HG03457 (cell line): ENCODE measurements at regions not wholly inside any gene's neighbourhood (a gene's known extent, or its start where the extent isn't known, plus 50 kb on each side); places are given as distances from the start of the nearest gene placed in this dataset.
"Not testable (repeated sequence)": the region's sequence is repeated elsewhere in the genome, so short reads cannot be mapped to it uniquely, and the experiment has no call there.

Source experiments
- ATAC-seq: cut with Tn5 transposase; IDR thresholded peaks from one replicate; pipeline ENCODE4 v1.9.1; 2021; ENCODE audit warnings: moderate number of reproducible peaks; ENCODE audit not compliant: unreplicated experiment

GRCh38 chr14:46444666-46445065, 206.9 kb downstream of the RPL10L start:
- ATAC-seq, result no peak

DNA sequence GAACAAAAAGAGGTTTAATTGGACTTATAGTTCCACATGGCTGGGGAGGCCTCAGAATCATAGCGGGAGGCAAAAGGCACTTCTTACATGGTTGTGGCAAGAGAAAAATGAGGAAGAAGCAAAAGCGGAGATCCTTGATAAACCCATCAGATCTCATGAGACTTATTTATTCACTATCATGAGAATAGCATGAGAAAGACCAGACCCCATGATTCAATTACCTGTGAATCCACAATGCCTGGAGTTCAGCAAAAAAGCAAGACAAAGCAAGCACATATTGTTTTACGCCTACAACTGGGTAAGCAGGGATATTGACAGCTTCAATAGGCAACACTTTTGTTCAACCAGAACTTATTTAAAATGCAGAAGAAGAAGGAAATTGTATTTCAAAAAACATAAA, 218.2 kb downstream of the RPL10L start:
- no peak for ATAC-seq

GRCh38 chr14:46432516-46432915, 219.1 kb downstream of the RPL10L start:
- ATAC-seq, result no peak

DNA sequence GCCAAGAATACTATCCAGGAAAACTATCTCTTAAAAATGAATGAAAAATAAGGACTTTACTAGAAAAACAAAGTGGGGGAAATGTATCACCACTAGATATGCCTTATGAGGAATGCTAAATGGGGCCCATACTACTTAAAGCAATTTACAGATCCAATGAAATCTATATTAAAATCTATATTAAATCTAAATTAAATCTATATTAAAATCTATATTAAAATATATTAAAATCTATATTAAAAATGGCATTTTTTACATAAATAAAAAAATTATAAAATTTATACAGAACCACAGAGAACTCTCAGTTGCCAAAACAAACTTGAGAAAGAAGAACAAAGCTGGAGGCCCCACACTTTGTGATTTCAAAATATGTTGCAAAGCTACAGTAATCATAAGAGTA, 234.5 kb downstream of the RPL10L start:
- no peak for ATAC-seq

DNA sequence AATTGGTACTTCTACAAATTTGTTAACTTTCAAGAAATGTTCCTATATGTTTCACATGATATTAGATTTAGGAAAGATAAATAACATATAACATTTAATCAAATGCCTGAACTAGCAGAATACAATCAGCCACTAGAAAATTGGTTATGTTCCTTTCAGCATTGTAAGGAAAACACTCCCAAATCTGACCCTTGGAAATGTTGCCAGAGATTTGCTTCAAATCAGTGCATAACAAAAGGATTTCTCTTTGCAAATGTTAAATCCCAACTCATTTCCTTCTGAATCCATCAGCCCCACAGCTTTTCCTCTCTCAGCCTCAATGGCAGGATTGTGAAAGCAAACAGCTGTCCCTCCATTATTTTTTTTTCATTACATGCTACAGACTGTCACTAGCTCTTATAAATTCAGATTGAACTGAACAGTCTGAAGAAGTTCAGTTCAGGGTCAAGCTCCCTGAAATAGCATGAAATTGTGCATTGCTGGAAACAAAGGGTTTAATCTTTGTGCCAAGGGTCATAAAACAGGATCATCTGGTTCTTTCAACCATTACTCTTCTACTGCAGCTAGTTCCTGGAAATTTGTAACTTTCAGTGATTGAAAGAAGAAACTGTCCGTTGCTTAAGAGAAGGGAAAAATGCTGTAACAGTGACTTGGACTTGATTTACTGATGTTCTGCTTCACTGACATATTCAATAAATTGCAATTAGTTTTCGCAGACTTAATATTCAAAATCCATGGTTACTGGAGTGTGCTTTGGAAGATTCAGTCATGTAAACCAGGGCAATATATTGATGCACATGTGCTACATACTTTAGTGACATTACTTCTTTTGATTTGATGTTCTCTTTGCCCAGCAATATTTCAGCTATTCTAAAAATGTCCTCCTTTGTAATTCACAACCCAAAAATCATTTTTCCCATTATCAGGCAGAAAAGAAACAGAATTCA, 246.4 kb downstream of the RPL10L start:
- no peak for ATAC-seq

GRCh38 chr14:46402001-46402690, 249.4 kb downstream of the RPL10L start:
- not testable (repeated sequence) for ATAC-seq

- no peak for ATAC-seq
These were observed 250.5 kb downstream of the RPL10L start for GRCh38 chr14:46401066-46401465.

- ATAC-seq, result no peak
These were observed 252.5 kb downstream of the RPL10L start for GRCh38 chr14:46399049-46399448.

DNA sequence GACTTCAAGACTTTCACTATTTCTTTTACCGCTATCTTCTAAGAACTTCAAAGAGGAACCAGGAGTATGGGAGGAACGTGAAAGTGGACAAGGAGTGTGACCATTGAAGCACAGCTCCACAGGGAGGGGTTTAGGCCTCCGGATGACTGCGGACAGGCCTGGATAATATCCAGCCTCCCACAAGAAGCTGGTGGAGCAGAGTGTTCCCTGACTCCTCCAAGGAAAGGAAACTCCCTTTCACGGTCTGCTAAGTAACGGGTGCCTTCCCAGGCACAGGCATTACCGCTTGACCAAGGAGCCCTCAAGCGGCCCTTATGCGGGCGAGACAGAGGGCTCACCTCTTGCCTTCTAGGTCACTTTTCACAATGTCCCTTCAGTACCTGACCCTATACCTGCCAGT, 267.0 kb downstream of the RPL10L start:
- ATAC-seq, result no peak

GRCh38 chr14:46381674-46382073, 269.9 kb downstream of the RPL10L start:
- no peak for ATAC-seq

DNA sequence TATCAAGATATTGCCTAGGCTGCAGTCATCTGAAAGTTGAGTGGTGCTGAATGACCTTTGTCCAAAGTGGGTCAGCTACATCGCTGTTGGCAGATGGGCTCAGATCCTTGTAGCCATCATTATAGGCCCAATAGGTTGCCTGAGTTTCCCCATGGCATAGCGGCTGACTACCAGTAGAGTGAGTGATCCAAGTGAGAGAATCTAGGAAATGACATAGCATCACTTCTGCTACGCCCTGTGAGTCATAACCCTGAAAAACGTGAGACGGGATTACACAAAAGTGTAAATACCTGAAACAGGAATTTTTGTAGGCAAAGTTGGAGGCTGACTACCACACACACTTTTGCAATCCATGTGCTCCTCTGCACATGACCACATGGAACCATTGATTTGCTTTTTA, 273.3 kb downstream of the RPL10L start:
- ATAC-seq, result no peak

GRCh38 chr14:46377305-46377704, 274.3 kb downstream of the RPL10L start:
- ATAC-seq, result no peak

DNA sequence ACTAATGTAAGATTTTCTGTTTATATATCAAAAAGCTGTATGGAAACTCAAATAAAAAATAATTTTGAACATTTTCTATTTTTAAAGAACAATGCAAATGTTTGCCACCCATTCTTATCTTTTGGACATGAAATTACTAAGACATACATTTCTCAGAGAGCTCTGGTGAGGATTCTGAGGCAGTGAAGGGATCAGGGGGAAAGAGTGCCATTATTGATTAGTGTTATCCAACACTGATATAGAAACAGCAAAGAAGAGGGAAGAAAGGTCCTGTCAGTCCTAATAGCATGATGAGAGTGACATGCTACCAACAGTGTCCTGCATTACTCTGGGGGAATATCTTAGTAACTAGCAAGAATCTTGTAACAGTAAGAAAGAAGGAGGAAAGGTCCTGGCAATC, 282.2 kb downstream of the RPL10L start:
- no peak for ATAC-seq

DNA sequence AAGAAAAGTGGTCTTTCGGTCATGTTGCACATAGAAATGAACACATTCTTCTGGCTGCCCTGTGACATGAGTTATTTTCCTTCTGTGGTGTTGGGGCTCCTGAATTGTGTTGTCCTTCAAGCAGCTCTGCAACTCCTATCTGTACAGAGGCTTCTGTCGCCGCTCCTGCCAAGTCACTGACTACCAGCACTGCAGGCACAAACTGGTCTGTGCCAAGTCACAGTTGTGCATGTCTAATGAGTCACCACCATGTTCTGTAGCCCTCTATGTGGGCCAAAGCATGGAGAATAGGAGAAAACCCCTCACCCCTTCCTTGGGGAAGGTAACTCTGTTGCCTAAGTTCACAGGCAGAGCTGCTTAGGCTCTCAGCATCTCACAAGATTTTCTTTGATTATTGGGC, 283.3 kb downstream of the RPL10L start:
- no peak for ATAC-seq

- no peak for ATAC-seq
These were observed 298.7 kb downstream of the RPL10L start for GRCh38 chr14:46352844-46353243.

GRCh38 chr14:46344327-46344937, 307.1 kb downstream of the RPL10L start:
- ATAC-seq, result no peak

DNA sequence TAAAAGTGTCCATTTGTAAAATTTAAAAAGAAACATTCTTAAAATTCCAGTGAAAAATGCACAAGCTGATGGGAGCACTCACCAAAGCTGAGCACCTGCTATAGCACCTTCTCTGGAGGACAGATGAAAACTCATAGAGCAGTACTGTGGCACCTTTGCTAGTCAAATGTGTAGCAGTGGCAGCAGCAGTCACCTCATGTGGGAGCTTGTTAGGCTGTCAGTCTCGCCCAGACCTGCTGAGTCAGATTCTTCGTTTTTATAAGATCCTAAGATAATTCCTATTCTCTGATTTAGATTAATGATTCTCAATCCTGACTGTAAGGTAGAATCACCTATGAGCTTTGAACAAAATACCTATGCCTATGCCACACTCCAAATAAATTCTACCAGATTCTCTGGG, 325.8 kb downstream of the RPL10L start:
- no peak for ATAC-seq

DNA sequence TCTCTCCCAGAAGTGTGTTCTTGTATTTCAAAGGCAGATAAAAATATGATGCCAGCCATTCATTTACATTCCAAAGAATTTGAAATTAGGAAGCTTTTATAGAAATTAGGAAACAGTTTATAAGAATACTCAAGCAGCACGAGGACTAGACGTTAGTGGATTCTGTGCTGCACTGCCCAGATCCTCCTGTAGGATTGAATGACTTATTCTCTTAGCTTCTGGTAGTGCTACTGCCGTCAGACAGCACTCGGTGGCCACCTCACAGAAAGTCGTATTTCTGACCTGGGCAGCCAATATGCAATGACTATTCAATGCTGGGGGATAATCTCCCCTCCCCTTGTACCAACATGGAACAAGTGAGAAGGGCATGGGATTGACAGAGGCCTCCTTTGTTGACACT, 326.4 kb downstream of the RPL10L start:
- ATAC-seq, result no peak

GRCh38 chr14:46323404-46323762, 328.2 kb downstream of the RPL10L start:
- ATAC-seq, result no peak

GRCh38 chr14:46322730-46323403, 328.7 kb downstream of the RPL10L start:
- ATAC-seq, result no peak

- ATAC-seq, result no peak
These were observed 329.5 kb downstream of the RPL10L start for GRCh38 chr14:46322076-46322475.
